IMR-90 (cell line): ENCODE measurements at regions not wholly inside any gene's neighbourhood (a gene's known extent, or its start where the extent isn't known, plus 50 kb on each side); places are given as distances from the start of the nearest gene placed in this dataset.

Experiments
- ATAC-seq: fragments of 200-7000 bp; cut with Tn5 transposase; 2 replicates; pipeline ENCODE4 v1.9.1; 2020; ENCODE audit warnings: low read depth, mild to moderate bottlenecking, moderate library complexity
- BruUV-seq: library from RNA; stranded (reverse); fragments of 400-500 nt; replicated peaks from 2 replicates; lab custom pipeline; 2021; lab: Mats Ljungman, UMichigan
- CTCF ChIA-PET: fragments of 300-600 bp; formaldehyde crosslinking; extraction: SDS; loops from one replicate; lab custom pipeline; 2021; ENCODE audit warnings: antibody characterized with exemption; lab: Yijun Ruan, JAX
- POLR2A ChIA-PET: fragments of 300-600 bp; sonication (Branson Sonifier 250); formaldehyde crosslinking; loops from one replicate; lab custom pipeline; 2022; ENCODE audit warnings: antibody characterized with exemption; ENCODE audit not compliant: unreplicated experiment; lab: Charles Lee
- DNase-seq: peaks from one replicate; pipeline ENCODE4 v3.0.0; 2013
- H2AFZ ChIP-seq: replicated peaks from 2 replicates; pipeline ENCODE3; 2013; ENCODE audit warnings: low read length, mild to moderate bottlenecking; ENCODE audit not compliant: poor library complexity
- H2AK5ac ChIP-seq: 2 replicates; pipeline ENCODE4 v1.6.1; 2013; ENCODE audit warnings: low read depth, low read length, inconsistent platforms
- H2AK9ac ChIP-seq: replicated peaks from 2 replicates; pipeline ENCODE3; 2013; ENCODE audit warnings: mild to moderate bottlenecking, low read depth, low read length, moderate library complexity; ENCODE audit not compliant: poor library complexity
- H2BK120ac ChIP-seq: 2 replicates; pipeline ENCODE4 v1.6.1; 2013; ENCODE audit warnings: low read depth, low read length, inconsistent platforms
- H2BK15ac ChIP-seq: 3 replicates; pipeline ENCODE4 v1.6.1; 2013; ENCODE audit warnings: low read depth, low read length, inconsistent platforms
- H2BK20ac ChIP-seq: 2 replicates; pipeline ENCODE4 v1.6.1; 2013; ENCODE audit warnings: low read depth, mild to moderate bottlenecking, inconsistent platforms, low read length, moderate library complexity
- H2BK5ac ChIP-seq: 2 replicates; pipeline ENCODE4 v1.6.1; 2013; ENCODE audit warnings: mild to moderate bottlenecking, low read depth, low read length, inconsistent platforms; ENCODE audit not compliant: poor library complexity, severe bottlenecking
- H3K14ac ChIP-seq: replicated peaks from 2 replicates; pipeline ENCODE4 v1.6.1; 2013; ENCODE audit warnings: low read depth, low read length, inconsistent platforms
- H3K18ac ChIP-seq: 2 replicates; pipeline ENCODE4 v1.6.1; 2013; ENCODE audit warnings: low read depth, low read length, control low read depth
- H3K23ac ChIP-seq: 2 replicates; pipeline ENCODE4 v1.6.1; 2013; ENCODE audit warnings: low read depth, low read length, inconsistent platforms
- H3K27ac ChIP-seq: 2 replicates; pipeline ENCODE4 v1.5.1; 2013; ENCODE audit warnings: mild to moderate bottlenecking, control low read depth, low read length; ENCODE audit not compliant: insufficient read depth
- H3K27me3 ChIP-seq: 2 replicates; pipeline ENCODE4 v1.6.1; 2013; ENCODE audit warnings: low read length; ENCODE audit not compliant: control insufficient read depth, insufficient read depth
- H3K36me3 ChIP-seq: 2 replicates; pipeline ENCODE4 v1.6.1; 2013; ENCODE audit warnings: low read length, mixed read lengths; ENCODE audit not compliant: control insufficient read depth, insufficient read depth
- H3K4ac ChIP-seq: 2 replicates; pipeline ENCODE4 v1.6.1; 2013; ENCODE audit warnings: low read depth, low read length, inconsistent platforms
- H3K4me1 ChIP-seq: 2 replicates; pipeline ENCODE4 v1.6.1; 2013; ENCODE audit warnings: low read length, mixed read lengths; ENCODE audit not compliant: control insufficient read depth, insufficient read depth
- H3K4me2 ChIP-seq: 2 replicates; pipeline ENCODE4 v1.6.1; 2013; ENCODE audit warnings: low read depth, mild to moderate bottlenecking, control low read depth, low read length, moderate library complexity
- H3K4me3 ChIP-seq: 2 replicates; pipeline ENCODE4 v1.5.1; 2013; ENCODE audit warnings: low read depth, mild to moderate bottlenecking, control low read depth, low read length, moderate library complexity; ENCODE audit not compliant: insufficient read depth
- H3K56ac ChIP-seq: 2 replicates; pipeline ENCODE4 v1.6.1; 2013; ENCODE audit warnings: low read length, inconsistent platforms; ENCODE audit not compliant: insufficient read depth; ENCODE audit errors: extremely low read depth
- H3K79me1 ChIP-seq, 2 experiments: 2 replicates each; pipeline ENCODE4 v1.6.1; 2013; ENCODE audit warnings: low read length in 2 of 2, inconsistent platforms in 1 of 2, low read depth in 1 of 2
- H3K9ac ChIP-seq: 2 replicates; pipeline ENCODE4 v1.6.1; 2013; ENCODE audit warnings: low read depth, low read length, control low read depth
- H3K9me1 ChIP-seq: 2 replicates; pipeline ENCODE4 v1.6.1; 2013; ENCODE audit warnings: low read length, inconsistent platforms; ENCODE audit not compliant: insufficient read depth
- H3K9me3 ChIP-seq: 2 replicates; pipeline ENCODE4 v1.6.1; 2013; ENCODE audit warnings: low read length; ENCODE audit not compliant: control insufficient read depth, insufficient read depth
- H4K20me1 ChIP-seq: 2 replicates; pipeline ENCODE4 v1.6.1; 2013; ENCODE audit warnings: low read length, inconsistent platforms; ENCODE audit not compliant: insufficient read depth
- H4K5ac ChIP-seq: 2 replicates; pipeline ENCODE4 v1.6.1; 2013; ENCODE audit warnings: mild to moderate bottlenecking, low read depth, low read length, control low read depth
- H4K8ac ChIP-seq, 2 experiments: 2 replicates each; pipeline ENCODE4 v1.6.1; 2013; ENCODE audit warnings: low read depth in 2 of 2, low read length in 2 of 2, control low read depth in 1 of 2, inconsistent platforms in 1 of 2
- H4K91ac ChIP-seq: 2 replicates; pipeline ENCODE4 v1.6.1; 2013; ENCODE audit warnings: low read depth, low read length, inconsistent platforms; ENCODE audit not compliant: insufficient read depth
- BHLHE40 ChIP-seq: fragments of 150-350 bp; IDR thresholded peaks from 2 replicates; pipeline ENCODE4 v1.6.1; 2016; ENCODE audit warnings: mild to moderate bottlenecking, low read depth, low read length
- CEBPB ChIP-seq: IDR thresholded peaks from 2 replicates; pipeline ENCODE4 v1.6.1; 2012; ENCODE audit warnings: low read depth, low read length, improper control_type of control experiment
- CHD1 ChIP-seq: IDR thresholded peaks from 2 replicates; pipeline ENCODE4 v1.6.1; 2012; ENCODE audit warnings: low read depth, low read length, improper control_type of control experiment
- CTCF ChIP-seq: conservative IDR thresholded peaks from 2 replicates; pipeline ENCODE4 v1.5.1; 2012; ENCODE audit warnings: mild to moderate bottlenecking, low read depth, low read length, improper control_type of control experiment
- ELK1 ChIP-seq: fragments of 150-350 bp; IDR thresholded peaks from 2 replicates; pipeline ENCODE4 v1.6.1; 2016; ENCODE audit warnings: low read depth, mild to moderate bottlenecking, low read length, moderate library complexity, borderline replicate concordance
- FOS ChIP-seq: fragments of 150-350 bp; IDR thresholded peaks from 2 replicates; pipeline ENCODE4 v1.6.1; 2016; ENCODE audit warnings: low read depth, low read length
- MAFK ChIP-seq: IDR thresholded peaks from 2 replicates; pipeline ENCODE4 v1.6.1; 2012; ENCODE audit warnings: low read depth, low read length, improper control_type of control experiment
- MAZ ChIP-seq: IDR thresholded peaks from 2 replicates; pipeline ENCODE4 v1.6.1; 2012; ENCODE audit warnings: low read depth, mild to moderate bottlenecking, low read length, improper control_type of control experiment, moderate library complexity, borderline replicate concordance
- MXI1 ChIP-seq: IDR thresholded peaks from 2 replicates; pipeline ENCODE4 v1.6.1; 2012; ENCODE audit warnings: low read depth, mild to moderate bottlenecking, low read length, moderate library complexity, borderline replicate concordance
- NFE2L2 ChIP-seq: fragments of 150-350 bp; IDR thresholded peaks from 2 replicates; pipeline ENCODE4 v1.6.1; 2016; ENCODE audit warnings: low read depth, mild to moderate bottlenecking, low read length
- POLR2A ChIP-seq: IDR thresholded peaks from 2 replicates; pipeline ENCODE4 v1.6.1; 2012; ENCODE audit warnings: mild to moderate bottlenecking, low read depth, low read length
- RAD21 ChIP-seq: IDR thresholded peaks from 2 replicates; pipeline ENCODE4 v1.6.1; 2012; ENCODE audit warnings: low read length, improper control_type of control experiment
- RCOR1 ChIP-seq: IDR thresholded peaks from 2 replicates; pipeline ENCODE4 v1.6.1; 2012; ENCODE audit warnings: mild to moderate bottlenecking, low read length, improper control_type of control experiment; ENCODE audit not compliant: insufficient replicate concordance
- RFX5 ChIP-seq: IDR thresholded peaks from 2 replicates; pipeline ENCODE4 v1.8.0; 2012; ENCODE audit warnings: low read depth, mild to moderate bottlenecking, low read length, moderate library complexity
- SMC3 ChIP-seq: fragments of 150-350 bp; IDR thresholded peaks from 2 replicates; pipeline ENCODE4 v1.6.1; 2016; ENCODE audit warnings: low read depth, mild to moderate bottlenecking, antibody characterized with exemption, low read length, moderate library complexity
- USF2 ChIP-seq: fragments of 150-350 bp; IDR thresholded peaks from 2 replicates; pipeline ENCODE4 v1.6.1; 2017; ENCODE audit warnings: mild to moderate bottlenecking, antibody characterized with exemption, low read length, low read depth
- dilution Hi-C: fragments of 300-500 bp; cut with HindIII; formaldehyde crosslinking; loops from one replicate; pipeline ENCODE4 v1.14.3; 2018; ENCODE audit warnings: low sequenced_read_pairs; ENCODE audit not compliant: unreplicated experiment
- in situ Hi-C: fragments of 300-500 bp; cut with MboI; formaldehyde crosslinking; loops from 3 replicates; pipeline ENCODE4 v1.14.3; 2019; ENCODE audit warnings: low sequenced_read_pairs, inconsistent platforms, mixed read lengths
- intact Hi-C: fragments of 100-400 bp; cut with micrococcal nuclease; formaldehyde crosslinking; loops from 2 replicates; pipeline ENCODE4 v1.10.0; 2022

GRCh38 chr2:139083121-139083520 is 302.9 kb upstream of the NXPH2 start:
- Histone ChIP-seq H3K4me1 (no peaks in the 10 kb centered on the region), H2AFZ (no peak overlapping the region), H3K18ac (no peak overlapping the region), H2BK20ac (no peak overlapping the region), H2AK5ac (no peak overlapping the region), H3K27ac (no peak overlapping the region), H3K4me2 (no peak overlapping the region), H3K36me3 (no peaks in the 10 kb centered on the region), H3K23ac (no peak overlapping the region), H3K9ac (no peak overlapping the region), H3K14ac (no peak overlapping the region), H4K8ac (no peak overlapping the region), H3K9me3 (peaks cover 6% of the 10 kb centered on the region; the same call in 1 of the 2 replicates), H4K20me1 (no peaks in the 10 kb centered on the region), H3K9me1 (no peaks in the 10 kb centered on the region), H3K56ac (no peak overlapping the region), H4K5ac (no peak overlapping the region), H2BK120ac (no peak overlapping the region), H3K4ac (no peak overlapping the region), H2AK9ac (no peak overlapping the region), H2BK15ac (no peak overlapping the region), H3K4me3 (no peak overlapping the region), H2BK5ac (no peak overlapping the region), H3K79me1 (no peaks in the 10 kb centered on the region), H3K27me3 (no peaks in the 10 kb centered on the region), H4K91ac (no peak overlapping the region)
- in situ Hi-C loops, result no loop called here
- POLR2A ChIA-PET, result no interaction called here
- dilution Hi-C loops, result no loop called here
- CTCF ChIA-PET, result no interaction called here
- TF ChIP-seq RFX5 (no peak), MXI1 (no peak), ELK1 (no peak), SMC3 (no peak), USF2 (no peak), CEBPB (no peak), MAFK (no peak), MAZ (no peak), BHLHE40 (no peak), CTCF (no peak), RCOR1 (no peak), RAD21 (no peak), POLR2A (no peak), FOS (no peak), NFE2L2 (no peak), CHD1 (no peak)
- no peak for DNase-seq
- BruUV-seq, result no TSS peak
- intact Hi-C loops, result no loop called here
- ATAC-seq, result no peak
